ENCODE measurements at regions not wholly inside any gene's neighbourhood (a gene's known extent, or its start where the extent isn't known, plus 50 kb on each side); places are given as distances from the start of the nearest gene placed in this dataset.

DNA sequence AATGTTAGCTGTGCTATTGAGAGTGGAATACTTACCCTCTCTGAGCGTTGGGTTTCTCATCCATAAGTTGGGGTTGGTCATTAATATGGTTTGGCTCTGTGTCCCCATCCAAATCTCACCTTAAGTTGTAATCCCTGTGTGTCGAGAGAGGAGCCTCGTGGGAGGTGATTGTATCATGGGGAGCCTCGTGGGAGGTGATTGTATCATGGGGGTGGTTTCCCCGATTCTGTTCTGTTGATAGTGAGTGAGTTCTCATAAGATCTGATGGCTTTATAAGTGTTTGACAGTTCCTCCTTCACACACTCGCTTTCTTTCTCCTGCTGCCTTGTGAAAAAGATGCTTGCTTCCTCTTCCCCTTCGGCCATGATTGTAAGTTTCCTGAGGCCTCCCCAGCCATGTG lies 391.1 kb downstream of the FAM133A start (continued):
- TF ChIP-seq ZNF331 (CRISPR knock-in tag; IDR thresholded peaks at IDR 0.05; ENCODE audit: low read depth) (no peak), EZH2phosphoT487 (IDR thresholded peaks at IDR 0.05; ENCODE audit: unreplicated experiment) (no peak), CREB1 (CRISPR knock-in tag; IDR thresholded peaks at IDR 0.05; ENCODE audit: low read depth) (no peak), ZNF462 (CRISPR knock-in tag; IDR thresholded peaks at IDR 0.05) (no peak)

GRCh38 chrX:94089149-94089548 lies 415.1 kb downstream of the FAM133A start:
- no peaks in the 10 kb centered on the region for H3K36me3 Mint-ChIP-seq (ENCODE audit: low read depth)
- Histone ChIP-seq H3K79me2 (replicated peaks; ENCODE audit: insufficient read depth) (no peaks in the 10 kb centered on the region), H3K9me2 (ENCODE audit: insufficient read depth) (no peaks in the 10 kb centered on the region), H3K36me3 (ENCODE audit: insufficient read depth) (no peaks in the 10 kb centered on the region), H3K4me1 (ENCODE audit: insufficient read depth) (no peaks in the 10 kb centered on the region), H4K20me1 (replicated peaks; ENCODE audit: insufficient read depth) (no peaks in the 10 kb centered on the region), H3K27ac (ENCODE audit: low read depth) (no peak overlapping the region), H2AFZ (no peak overlapping the region), H3F3A (replicated peaks; ENCODE audit: low read depth) (no peaks in the 10 kb centered on the region), H3K4me3 (no peak overlapping the region), H3K4me2 (no peak overlapping the region), H3K27me3 (ENCODE audit: insufficient read depth) (no peaks in the 10 kb centered on the region)
- no peaks in the 10 kb centered on the region for H3K4me1 Mint-ChIP-seq
- H3K27ac Mint-ChIP-seq, result no peak overlapping the region
- TF ChIP-seq CREB1 (CRISPR knock-in tag; IDR thresholded peaks at IDR 0.05; ENCODE audit: low read depth), result no peak
- TF ChIP-seq REST (IDR thresholded peaks at IDR 0.05; ENCODE audit: unreplicated experiment), result no peak
- no peak for TF ChIP-seq ZNF331 (CRISPR knock-in tag; IDR thresholded peaks at IDR 0.05; ENCODE audit: low read depth)
- ATAC-seq, result no peak
- no peaks in the 10 kb centered on the region for H3K9me3 Mint-ChIP-seq
- no peak overlapping the region for H3K4me3 Mint-ChIP-seq
- no peaks in the 10 kb centered on the region for H3K27me3 Mint-ChIP-seq (ENCODE audit: insufficient read depth, low read depth, poor library complexity)
- no peak for DNase-seq (ENCODE audit: low spot score)

All from GM23338 (cell line).